ENCODE measurements at regions not wholly inside any gene's neighbourhood (a gene's known extent, or its start where the extent isn't known, plus 50 kb on each side); places are given as distances from the start of the nearest gene placed in this dataset.

DNA sequence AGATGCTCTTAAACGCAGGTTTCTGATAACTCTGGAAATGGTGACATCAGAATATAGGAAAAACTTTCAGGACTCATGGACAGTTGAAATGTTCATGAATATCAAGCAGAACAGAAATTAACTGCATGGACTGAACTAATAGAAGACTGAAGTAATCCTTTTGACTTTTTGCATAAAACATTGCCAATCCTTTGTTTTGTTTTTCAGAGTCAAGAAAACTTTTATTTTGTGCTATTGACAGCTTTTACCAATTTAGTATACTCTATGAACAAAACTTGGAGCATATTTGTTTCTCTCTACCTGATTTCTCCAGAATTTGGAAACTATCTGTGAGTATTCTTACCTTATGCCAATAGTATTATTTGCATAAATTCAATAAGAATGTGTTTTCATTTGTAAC lies 61.2 kb upstream of the HMX1 start:
- H3K4me1 ChIP-seq (ENCODE audit: control extremely low read depth in 1 of 4, control insufficient read depth in 4 of 4, insufficient read depth in 4 of 4, low read length in 3 of 4): no peaks in the 10 kb centered on the region
- ChIA-PET POLR2A (no interaction called here), CTCF (no interaction called here)
- H3K27me3 ChIP-seq (replicated peaks in 2 of 5; ENCODE audit: control insufficient read depth in 4 of 5, insufficient read depth in 5 of 5, low read length in 4 of 5): peaks cover 0 to 12% (median 5%) of the 10 kb centered on the region in 5 experiments
- H3K4me3 ChIP-seq (ENCODE audit: control insufficient read depth in 1 of 7, extremely low read depth in 1 of 7, insufficient read depth in 4 of 7, low read depth in 2 of 7, low read length in 6 of 7): no peak overlapping the region
- H3K27ac ChIP-seq (ENCODE audit: insufficient read depth in 1 of 2, low read depth in 1 of 2, low read length in 2 of 2, poor library complexity in 1 of 2, severe bottlenecking in 2 of 2): no peak overlapping the region
- no peaks in the 10 kb centered on the region for H3K36me3 ChIP-seq (ENCODE audit: control insufficient read depth in 4 of 4, insufficient read depth in 4 of 4, low read length in 3 of 4)
- no peak for DNase-seq
- peaks cover 0 to 16% (median 0%) of the 10 kb centered on the region in 5 experiments for H3K9me3 ChIP-seq (ENCODE audit: control extremely low read depth in 1 of 5, control insufficient read depth in 4 of 5, insufficient read depth in 2 of 5, low read depth in 1 of 5, low read length in 4 of 5)
- WGBS (ENCODE audit: insufficient coverage): 78% methylated on average over 1 of the region's 1 CpG

DNA sequence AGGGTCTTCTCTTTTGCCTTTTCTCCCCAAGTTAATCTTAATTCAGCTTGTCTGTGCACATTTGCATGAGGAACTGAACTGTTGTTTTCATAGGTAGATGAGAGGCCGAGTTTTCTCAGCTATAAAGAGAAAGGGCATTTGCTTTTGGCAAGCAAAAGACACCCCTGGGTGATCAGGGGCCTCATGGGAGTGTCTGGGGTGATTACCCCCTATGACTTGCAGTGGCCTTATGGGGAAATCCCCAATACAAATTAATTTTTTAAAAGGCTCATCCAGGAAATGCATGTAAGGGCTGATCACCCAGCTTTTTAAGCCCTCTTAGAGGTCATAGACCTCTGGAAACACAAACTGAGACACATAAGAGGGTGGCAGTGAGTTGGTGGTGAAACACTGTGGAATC lies 56.4 kb upstream of the HMX1 start:
- Histone ChIP-seq H3K27ac (ENCODE audit: insufficient read depth in 1 of 2, low read depth in 1 of 2, low read length in 2 of 2, poor library complexity in 1 of 2, severe bottlenecking in 2 of 2) (no peak overlapping the region), H3K36me3 (ENCODE audit: control insufficient read depth in 4 of 4, insufficient read depth in 4 of 4, low read length in 3 of 4) (no peaks in the 10 kb centered on the region), H3K4me1 (ENCODE audit: control extremely low read depth in 1 of 4, control insufficient read depth in 4 of 4, insufficient read depth in 4 of 4, low read length in 3 of 4) (no peaks in the 10 kb centered on the region), H3K9me3 (ENCODE audit: control extremely low read depth in 1 of 5, control insufficient read depth in 4 of 5, insufficient read depth in 2 of 5, low read depth in 1 of 5, low read length in 4 of 5) (peaks cover 0 to 12% (median 0%) of the 10 kb centered on the region in 5 experiments), H3K27me3 (replicated peaks in 2 of 5; ENCODE audit: control insufficient read depth in 4 of 5, insufficient read depth in 5 of 5, low read length in 4 of 5) (peaks cover 0 to 7% (median 1%) of the 10 kb centered on the region in 5 experiments), H3K4me3 (ENCODE audit: control insufficient read depth in 1 of 7, extremely low read depth in 1 of 7, insufficient read depth in 4 of 7, low read depth in 2 of 7, low read length in 6 of 7) (no peak overlapping the region)
- ChIA-PET POLR2A (no interaction called here), CTCF (interaction anchor here (1.1 kb wide), 1 partner anchor 10 kb away, joined by 3 read pairs; no protein-coding TSS in a partner anchor)
- WGBS (ENCODE audit: insufficient coverage): 50% methylated on average over 1 of the region's 1 CpG
- no peak for DNase-seq

DNA sequence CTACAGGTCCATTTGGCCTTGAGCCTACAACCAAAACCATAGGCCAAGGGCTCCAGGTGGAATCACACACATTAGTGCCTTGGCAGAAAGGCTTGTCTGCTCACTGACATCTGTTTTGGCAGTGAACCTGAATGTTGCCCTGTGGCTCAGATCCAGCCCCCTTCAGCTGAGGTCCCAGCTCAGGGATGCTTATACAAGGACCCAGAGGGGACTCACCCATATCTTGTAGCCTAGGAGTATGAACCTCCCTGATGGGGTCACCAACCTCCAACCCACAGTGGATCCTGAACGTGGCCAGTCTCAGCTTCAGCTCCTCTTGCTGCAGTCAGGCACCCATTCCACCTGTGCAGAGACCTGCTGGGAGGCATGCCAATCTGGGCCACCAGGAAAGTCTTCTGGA lies 50.8 kb upstream of the HMX1 start:
- CTCF ChIA-PET: no interaction called here
- POLR2A ChIA-PET: no interaction called here
- Histone ChIP-seq H3K36me3 (ENCODE audit: control insufficient read depth in 4 of 4, insufficient read depth in 4 of 4, low read length in 3 of 4) (no peaks in the 10 kb centered on the region), H3K9me3 (ENCODE audit: control extremely low read depth in 1 of 5, control insufficient read depth in 4 of 5, insufficient read depth in 2 of 5, low read depth in 1 of 5, low read length in 4 of 5) (peaks cover 0 to 14% (median 5%) of the 10 kb centered on the region in 5 experiments), H3K4me1 (ENCODE audit: control extremely low read depth in 1 of 4, control insufficient read depth in 4 of 4, insufficient read depth in 4 of 4, low read length in 3 of 4) (no peaks in the 10 kb centered on the region), H3K4me3 (ENCODE audit: control insufficient read depth in 1 of 7, extremely low read depth in 1 of 7, insufficient read depth in 4 of 7, low read depth in 2 of 7, low read length in 6 of 7) (no peak overlapping the region), H3K27me3 (replicated peaks in 2 of 5; ENCODE audit: control insufficient read depth in 4 of 5, insufficient read depth in 5 of 5, low read length in 4 of 5) (peaks cover 0 to 20% (median 2%) of the 10 kb centered on the region in 5 experiments), H3K27ac (ENCODE audit: insufficient read depth in 1 of 2, low read depth in 1 of 2, low read length in 2 of 2, poor library complexity in 1 of 2, severe bottlenecking in 2 of 2) (no peak overlapping the region)
- no peak for DNase-seq
- WGBS (ENCODE audit: insufficient coverage): 75% methylated on average over 1 of the region's 1 CpG

DNA sequence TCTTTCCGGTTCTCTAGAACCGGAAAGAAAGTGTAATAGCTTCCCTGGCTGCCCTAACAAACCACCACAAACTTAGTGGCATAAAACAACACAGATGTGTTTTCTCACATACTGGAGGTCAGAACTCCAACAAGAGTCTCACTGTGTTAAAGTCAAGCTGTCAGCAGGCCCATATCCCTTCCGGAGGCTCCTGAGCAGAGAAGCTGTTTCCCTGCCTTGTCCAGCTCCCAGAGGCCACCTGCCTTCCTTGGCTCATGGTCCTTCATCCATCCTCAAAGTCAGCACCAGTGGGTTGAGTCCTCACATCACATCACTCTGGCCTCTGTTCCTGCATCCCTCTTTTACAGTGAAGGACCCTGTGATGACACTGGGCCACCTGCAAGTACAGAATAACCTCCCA lies 49.8 kb upstream of the HMX1 start:
- H3K4me1 ChIP-seq (ENCODE audit: control extremely low read depth in 1 of 4, control insufficient read depth in 4 of 4, insufficient read depth in 4 of 4, low read length in 3 of 4): no peaks in the 10 kb centered on the region
- no peaks in the 10 kb centered on the region for H3K36me3 ChIP-seq (ENCODE audit: control insufficient read depth in 4 of 4, insufficient read depth in 4 of 4, low read length in 3 of 4)
- 93% methylated on average over 3 of the region's 3 CpGs for WGBS (ENCODE audit: insufficient coverage)
- peaks cover 0 to 14% (median 5%) of the 10 kb centered on the region in 5 experiments for H3K9me3 ChIP-seq (ENCODE audit: control extremely low read depth in 1 of 5, control insufficient read depth in 4 of 5, insufficient read depth in 2 of 5, low read depth in 1 of 5, low read length in 4 of 5)
- no peak overlapping the region for H3K27ac ChIP-seq (ENCODE audit: insufficient read depth in 1 of 2, low read depth in 1 of 2, low read length in 2 of 2, poor library complexity in 1 of 2, severe bottlenecking in 2 of 2)
- DNase-seq: no peak
- H3K27me3 ChIP-seq (replicated peaks in 2 of 5; ENCODE audit: control insufficient read depth in 4 of 5, insufficient read depth in 5 of 5, low read length in 4 of 5): peaks cover 0 to 23% (median 2%) of the 10 kb centered on the region in 5 experiments
- CTCF ChIA-PET: no interaction called here
- POLR2A ChIA-PET: no interaction called here
- H3K4me3 ChIP-seq (ENCODE audit: control insufficient read depth in 1 of 7, extremely low read depth in 1 of 7, insufficient read depth in 4 of 7, low read depth in 2 of 7, low read length in 6 of 7): no peak overlapping the region
